Psoas muscle (tissue), 7 donors: ENCODE measurements at regions not wholly inside any gene's neighbourhood (a gene's known extent, or its start where the extent isn't known, plus 50 kb on each side); places are given as distances from the start of the nearest gene placed in this dataset.
"Not testable (repeated sequence)": the region's sequence is repeated elsewhere in the genome, so short reads cannot be mapped to it uniquely, and the experiment has no call there.

Experiments
- ATAC-seq, 4 donors: fragments of 200-7000 bp; cut with Tn5 transposase; one replicate each; pipeline ENCODE4 v1.9.1; 2020; ENCODE audit warnings: moderate library complexity in 3 of 4, mild to moderate bottlenecking in 2 of 4
- DNase-seq, 2 donors: peaks; one replicate each; pipeline ENCODE4 v3.0.0-alpha.2; 2020
- H3K27ac ChIP-seq: fragments of 200-600 bp; one replicate; pipeline ENCODE4 v1.8.0; 2022
- H3K27me3 ChIP-seq, 3 donors: fragments of 200-600 bp in 1 of 3; one replicate each; pipeline versions ENCODE4 v1.6.1 to v1.8.0; 2013 to 2022; ENCODE audit warnings: low read length in 2 of 3, mild to moderate bottlenecking in 2 of 3, moderate library complexity in 1 of 3; ENCODE audit not compliant: insufficient read depth in 3 of 3
- H3K36me3 ChIP-seq, 2 donors: fragments of 200-600 bp in 1 of 2; one replicate each; pipeline versions ENCODE4 v1.6.1 to v1.8.0; 2013 to 2022; ENCODE audit warnings: low read depth in 1 of 2, mild to moderate bottlenecking in 1 of 2, moderate library complexity in 1 of 2; ENCODE audit not compliant: insufficient read depth in 1 of 2
- H3K4me1 ChIP-seq: fragments of 200-600 bp; one replicate; pipeline ENCODE4 v1.8.0; 2022
- H3K4me3 ChIP-seq: fragments of 200-600 bp; one replicate; pipeline ENCODE4 v1.8.0; 2022; ENCODE audit warnings: mild to moderate bottlenecking
- H3K9me3 ChIP-seq: fragments of 200-600 bp; one replicate; pipeline ENCODE4 v1.8.0; 2022
- WGBS, 3 donors: extraction: QIAGEN DNeasy Blood & Tissue Kit; methylation state at CpG; one replicate each; pipeline versions ENCODE4 v1.1.6 to v1.1.7; 2013; 5-methylcytosine and 5-hydroxymethylcytosine counted together
- intact Hi-C, 2 donors: fragments of 100-400 bp; cut with DNase I; formaldehyde crosslinking; loops; one replicate each; pipeline versions ENCODE4 v1.11.0 to v1.14.2; 2022
- TF ChIP-seq, protein P1 (sequence below): fragments of 200-600 bp; IDR thresholded peaks from one replicate; pipeline ENCODE4 v1.8.0; 2022; ENCODE audit warnings: antibody characterized with exemption
- donor health status: healthy with polysubstance abuse.
- donor health status: DM: no; HTN: no; CAD: no; lungs with moderate emphysema.
- donor health status: Bipolar disorder and iron deficiency.
- donor health status: healthy.
- donor health status: DM: yes; HTN: yes; CAD: no.
- donor health status: DM: no; HTN: no; CAD: no.
- donor health status: DM: yes; HTN: yes; CAD: no.

DNA sequence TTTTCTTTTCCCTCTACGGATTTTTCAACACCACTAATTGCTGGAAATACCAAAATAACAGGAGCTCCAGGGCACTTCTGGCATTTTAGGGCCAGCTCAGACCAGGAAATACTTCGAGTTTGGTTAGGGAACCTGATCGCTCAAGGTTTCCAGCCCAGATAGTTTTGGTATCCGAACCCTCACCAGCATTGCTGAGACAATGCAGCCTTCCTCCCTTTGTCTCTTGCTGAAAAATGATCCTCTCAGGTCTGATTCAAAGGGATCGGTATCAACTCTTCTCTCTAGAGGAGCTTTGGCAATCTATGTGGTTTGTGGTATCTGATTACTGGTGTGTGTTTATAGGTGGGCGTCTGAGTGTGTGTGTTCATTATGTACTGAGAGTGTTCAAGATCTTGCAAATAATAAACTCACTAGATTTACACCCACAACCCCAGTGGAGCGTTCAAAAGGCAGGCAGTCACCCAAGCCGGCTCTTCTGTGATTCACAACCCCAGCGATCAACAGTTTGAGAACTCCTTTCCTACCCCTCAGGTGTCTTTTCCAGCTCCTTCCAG lies 122.8 kb upstream of the EGFLAM start:
- Histone ChIP-seq H3K27ac (peak overlapping the region; percentile 82), H3K4me3 (peak overlapping the region; percentile 42), H3K36me3 (no peaks in the 10 kb centered on the region), H3K4me1 (peaks cover 12% of the 10 kb centered on the region), H3K9me3 (no peaks in the 10 kb centered on the region), H3K27me3 (no peaks in the 10 kb centered on the region)
- intact Hi-C loops = loop anchor here in 1 of 2 donors (2.0 to 10.0 kb wide), 2 partner anchors 31 to 91 kb away; no protein-coding TSS in a partner anchor
- 54 to 68% (median 54%) methylated on average over 9 of the region's 9 CpGs for WGBS, 3 donors
- ATAC-seq = peak in 2 of 4 donors; percentile 13 to 14
- TF ChIP-seq, protein P1, sequence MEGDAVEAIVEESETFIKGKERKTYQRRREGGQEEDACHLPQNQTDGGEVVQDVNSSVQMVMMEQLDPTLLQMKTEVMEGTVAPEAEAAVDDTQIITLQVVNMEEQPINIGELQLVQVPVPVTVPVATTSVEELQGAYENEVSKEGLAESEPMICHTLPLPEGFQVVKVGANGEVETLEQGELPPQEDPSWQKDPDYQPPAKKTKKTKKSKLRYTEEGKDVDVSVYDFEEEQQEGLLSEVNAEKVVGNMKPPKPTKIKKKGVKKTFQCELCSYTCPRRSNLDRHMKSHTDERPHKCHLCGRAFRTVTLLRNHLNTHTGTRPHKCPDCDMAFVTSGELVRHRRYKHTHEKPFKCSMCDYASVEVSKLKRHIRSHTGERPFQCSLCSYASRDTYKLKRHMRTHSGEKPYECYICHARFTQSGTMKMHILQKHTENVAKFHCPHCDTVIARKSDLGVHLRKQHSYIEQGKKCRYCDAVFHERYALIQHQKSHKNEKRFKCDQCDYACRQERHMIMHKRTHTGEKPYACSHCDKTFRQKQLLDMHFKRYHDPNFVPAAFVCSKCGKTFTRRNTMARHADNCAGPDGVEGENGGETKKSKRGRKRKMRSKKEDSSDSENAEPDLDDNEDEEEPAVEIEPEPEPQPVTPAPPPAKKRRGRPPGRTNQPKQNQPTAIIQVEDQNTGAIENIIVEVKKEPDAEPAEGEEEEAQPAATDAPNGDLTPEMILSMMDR = no peak
- DNase-seq = no peak

DNA sequence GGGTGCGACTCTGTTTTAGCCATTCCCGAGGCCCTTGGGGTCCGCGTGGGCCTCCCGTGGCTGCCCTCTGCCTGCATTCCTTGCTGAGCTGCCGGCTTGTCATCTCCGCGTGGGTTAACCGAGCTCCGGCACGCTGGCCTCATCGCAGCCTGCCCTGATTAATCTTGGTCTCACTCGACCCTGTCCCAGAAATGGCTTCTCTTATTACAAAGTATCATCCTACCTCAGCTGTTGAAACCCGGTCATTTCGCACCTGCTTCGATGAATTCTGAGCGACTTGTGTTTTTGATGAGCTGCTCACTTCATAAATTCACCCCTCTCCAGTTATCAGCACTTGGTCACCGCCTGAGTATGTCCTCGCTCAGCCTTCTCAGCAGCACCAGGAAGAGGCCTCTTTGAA lies 123.5 kb upstream of the EGFLAM start:
- whole genome bisulfite sequencing, 3 donors = 31 to 48% (median 34%) methylated on average over 19 of the region's 19 CpGs
- TF ChIP-seq, protein P1 = no peak
- peaks cover 12% of the 10 kb centered on the region for H3K4me1 ChIP-seq
- H3K27ac ChIP-seq = peak overlapping the region; percentile 82
- no peaks in the 10 kb centered on the region for H3K9me3 ChIP-seq
- peak overlapping the region; percentile 42 for H3K4me3 ChIP-seq
- ATAC-seq (peak; percentile 84 to 89 (median 88)), DNase-seq (peak; percentile 17 to 69)
- intact Hi-C loops = loop anchor here in 1 of 2 donors (2.0 to 10.0 kb wide), 2 partner anchors 32 to 90 kb away; no protein-coding TSS in a partner anchor
- no peaks in the 10 kb centered on the region for H3K36me3 ChIP-seq
- H3K27me3 ChIP-seq = peaks cover 0 to 2% (median 0%) of the 10 kb centered on the region in 3 donors

DNA sequence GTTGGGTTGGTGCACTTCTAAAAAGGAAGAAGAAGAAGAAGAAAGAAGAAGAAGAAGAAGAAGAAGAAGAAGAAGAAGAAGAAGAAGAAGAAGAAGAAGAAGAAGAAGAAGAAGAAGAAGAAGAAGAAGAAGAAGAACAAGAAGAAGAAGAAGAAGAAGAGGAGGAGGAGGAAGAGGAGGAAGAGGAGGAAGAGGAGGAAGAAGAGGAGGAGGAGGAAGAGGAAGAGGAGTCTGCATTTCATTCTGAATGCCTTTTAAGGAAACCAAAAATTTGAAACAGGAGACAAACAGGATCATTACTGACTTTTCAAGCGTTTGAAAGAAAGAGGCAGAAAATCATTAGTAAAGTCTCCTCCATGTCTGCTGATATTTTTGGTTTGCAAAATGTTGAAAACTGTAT lies 124.1 kb upstream of the EGFLAM start:
- Histone ChIP-seq H3K27ac (peak overlapping the region; percentile 82), H3K4me3 (peak overlapping the region; percentile 42), H3K4me1 (peaks cover 12% of the 10 kb centered on the region)
- H3K27me3 ChIP-seq, DNase-seq, H3K36me3 ChIP-seq, ATAC-seq, H3K9me3 ChIP-seq: not testable (repeated sequence)
- intact Hi-C loops = loop anchor here in 1 of 2 donors (2.0 to 10.0 kb wide), 2 partner anchors 33 to 89 kb away; no protein-coding TSS in a partner anchor
- 64 to 80% (median 64%) methylated on average over 1 of the region's 1 CpG for WGBS, 3 donors

DNA sequence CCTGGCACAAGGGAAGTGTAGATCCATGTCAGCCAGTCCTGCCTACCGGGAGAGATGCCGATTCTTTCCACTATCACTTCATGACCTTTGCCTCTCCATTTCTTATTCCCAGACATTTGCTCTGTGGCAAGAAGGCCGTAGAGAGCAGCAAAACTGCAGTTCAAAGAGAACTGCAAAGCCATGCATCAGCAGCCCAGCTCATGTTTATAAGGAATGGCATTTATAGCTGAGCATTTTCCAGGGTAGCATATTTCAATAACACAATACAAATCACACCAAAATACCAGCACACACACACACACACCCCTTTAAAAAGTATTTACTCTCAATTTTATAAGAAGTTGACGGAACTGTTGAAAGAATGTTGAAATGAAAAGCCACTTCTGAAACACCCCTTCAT lies 126.7 kb upstream of the EGFLAM start:
- Histone ChIP-seq H3K36me3 (no peaks in the 10 kb centered on the region), H3K27me3 (peaks cover 0 to 2% (median 0%) of the 10 kb centered on the region in 3 donors), H3K27ac (peak overlapping the region; percentile 38), H3K4me1 (peaks cover 8% of the 10 kb centered on the region), H3K9me3 (no peaks in the 10 kb centered on the region), H3K4me3 (no peak overlapping the region)
- WGBS, 3 donors = 38 to 48% (median 40%) methylated on average over 4 of the region's 4 CpGs
- intact Hi-C loops = loop anchor here in 1 of 2 donors (10.0 kb wide), 1 partner anchor 87 kb away; no protein-coding TSS in a partner anchor
- TF ChIP-seq, protein P1 = no peak
- DNase-seq (no peak), ATAC-seq (no peak)

DNA sequence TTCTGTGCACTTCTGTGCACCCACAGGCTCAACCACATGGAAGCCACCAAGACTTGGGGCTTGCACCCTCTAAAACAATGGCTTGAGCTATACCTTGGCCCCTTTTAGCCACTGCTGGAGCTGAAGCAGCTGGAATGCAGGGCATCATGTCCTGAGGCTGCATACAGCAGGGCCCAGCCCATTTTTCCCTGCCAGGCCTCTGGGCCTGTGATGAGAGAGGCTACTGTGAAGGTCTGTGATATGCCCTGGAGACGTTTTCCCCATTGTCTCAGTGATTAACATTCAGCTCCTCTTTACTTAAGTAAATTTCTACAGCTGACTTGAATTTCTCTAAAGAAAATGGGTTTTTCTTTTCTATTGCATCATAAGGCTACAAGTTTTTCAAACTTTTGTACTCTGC lies 134.0 kb upstream of the EGFLAM start:
- Histone ChIP-seq H3K27me3 (no peaks in the 10 kb centered on the region), H3K4me1 (no peaks in the 10 kb centered on the region), H3K27ac (no peak overlapping the region), H3K4me3 (no peak overlapping the region), H3K9me3 (no peaks in the 10 kb centered on the region), H3K36me3 (no peaks in the 10 kb centered on the region)
- intact Hi-C loops = no loop called here
- WGBS, 3 donors = 53 to 60% (median 60%) methylated on average over 1 of the region's 1 CpG
- DNase-seq (no peak), ATAC-seq (no peak)
- TF ChIP-seq, protein P1 = no peak
